AG04449 (cell line): ENCODE measurements at regions not wholly inside any gene's neighbourhood (a gene's known extent, or its start where the extent isn't known, plus 50 kb on each side); places are given as distances from the start of the nearest gene placed in this dataset.
"Not testable (repeated sequence)": the region's sequence is repeated elsewhere in the genome, so short reads cannot be mapped to it uniquely, and the experiment has no call there.

Experiments used
- CTCF ChIA-PET: fragments of 350-600 bp; formaldehyde crosslinking; extraction: SDS; loops from one replicate; lab custom pipeline; 2021; ENCODE audit warnings: antibody characterized with exemption; lab: Yijun Ruan, JAX
- POLR2A ChIA-PET: fragments of 400-600, 350-600 bp; formaldehyde crosslinking; extraction: SDS; loops from one replicate; lab custom pipeline; 2020; ENCODE audit warnings: antibody characterized with exemption, inconsistent platforms; lab: Yijun Ruan, JAX
- DNase-seq: peaks from one replicate; pipeline ENCODE4 v3.0.0-alpha.2; 2010; ENCODE audit warnings: low read depth, low spot score
- H3K4me3 ChIP-seq: 2 replicates; pipeline ENCODE4 v1.5.1; 2011; ENCODE audit warnings: low read depth, mild to moderate bottlenecking, control low read depth, low read length
- TF ChIP-seq, protein P1 (sequence below): IDR thresholded peaks from one replicate; pipeline ENCODE4 v1.5.1; 2011; ENCODE audit warnings: mild to moderate bottlenecking, moderate library complexity, low read length, control low read depth, inconsistent platforms; ENCODE audit not compliant: insufficient read depth; ENCODE audit errors: missing control alignments

DNA sequence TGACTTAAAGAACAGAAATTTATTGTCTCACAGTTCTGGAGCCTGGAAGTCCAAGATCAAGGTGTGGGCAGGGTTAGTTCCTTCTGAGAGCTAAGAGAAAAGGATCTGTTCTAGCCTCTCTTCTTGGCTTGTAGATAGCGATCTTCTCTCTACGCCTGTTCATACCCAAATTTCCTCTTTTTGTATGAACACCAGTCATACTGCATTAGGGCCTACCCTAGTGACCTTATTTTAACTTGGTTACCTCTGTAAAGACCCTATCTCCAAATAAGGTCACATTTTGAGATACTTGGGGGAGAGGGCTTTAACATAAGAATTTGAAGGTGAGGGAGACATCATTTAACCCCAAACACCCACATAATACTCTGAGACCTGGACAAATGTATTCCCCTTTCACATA lies 55.6 kb upstream of the SPP1 start:
- POLR2A ChIA-PET: no interaction called here
- DNase-seq: no peak
- TF ChIP-seq, protein P1, sequence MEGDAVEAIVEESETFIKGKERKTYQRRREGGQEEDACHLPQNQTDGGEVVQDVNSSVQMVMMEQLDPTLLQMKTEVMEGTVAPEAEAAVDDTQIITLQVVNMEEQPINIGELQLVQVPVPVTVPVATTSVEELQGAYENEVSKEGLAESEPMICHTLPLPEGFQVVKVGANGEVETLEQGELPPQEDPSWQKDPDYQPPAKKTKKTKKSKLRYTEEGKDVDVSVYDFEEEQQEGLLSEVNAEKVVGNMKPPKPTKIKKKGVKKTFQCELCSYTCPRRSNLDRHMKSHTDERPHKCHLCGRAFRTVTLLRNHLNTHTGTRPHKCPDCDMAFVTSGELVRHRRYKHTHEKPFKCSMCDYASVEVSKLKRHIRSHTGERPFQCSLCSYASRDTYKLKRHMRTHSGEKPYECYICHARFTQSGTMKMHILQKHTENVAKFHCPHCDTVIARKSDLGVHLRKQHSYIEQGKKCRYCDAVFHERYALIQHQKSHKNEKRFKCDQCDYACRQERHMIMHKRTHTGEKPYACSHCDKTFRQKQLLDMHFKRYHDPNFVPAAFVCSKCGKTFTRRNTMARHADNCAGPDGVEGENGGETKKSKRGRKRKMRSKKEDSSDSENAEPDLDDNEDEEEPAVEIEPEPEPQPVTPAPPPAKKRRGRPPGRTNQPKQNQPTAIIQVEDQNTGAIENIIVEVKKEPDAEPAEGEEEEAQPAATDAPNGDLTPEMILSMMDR: no peak
- H3K4me3 ChIP-seq: no peak overlapping the region
- CTCF ChIA-PET: no interaction called here

DNA sequence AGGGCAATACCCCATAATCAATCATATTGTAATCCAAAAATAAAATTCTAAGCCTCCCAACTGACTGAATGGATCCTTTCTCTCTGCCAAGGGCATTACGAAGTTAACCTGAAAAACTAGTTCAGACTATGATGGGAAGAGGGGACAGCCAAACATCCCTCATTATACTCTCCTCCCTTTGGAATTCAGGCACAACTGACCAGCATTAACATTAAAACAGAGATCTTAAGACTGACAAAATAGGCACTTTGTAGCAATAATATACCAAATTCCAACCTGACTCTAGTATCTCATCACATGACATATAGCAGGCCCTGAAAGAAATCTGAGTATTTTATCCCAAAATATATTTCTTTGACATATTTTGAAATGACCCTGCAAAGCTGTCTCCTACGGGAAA lies 55.0 kb upstream of the SPP1 start:
- POLR2A ChIA-PET: no interaction called here
- H3K4me3 ChIP-seq: no peak overlapping the region
- CTCF ChIA-PET: interaction anchor here (1.3 kb wide), 1 partner anchor 54 kb away, joined by 3 read pairs; no protein-coding TSS in a partner anchor
- no peak for DNase-seq
- TF ChIP-seq, protein P1: no peak

DNA sequence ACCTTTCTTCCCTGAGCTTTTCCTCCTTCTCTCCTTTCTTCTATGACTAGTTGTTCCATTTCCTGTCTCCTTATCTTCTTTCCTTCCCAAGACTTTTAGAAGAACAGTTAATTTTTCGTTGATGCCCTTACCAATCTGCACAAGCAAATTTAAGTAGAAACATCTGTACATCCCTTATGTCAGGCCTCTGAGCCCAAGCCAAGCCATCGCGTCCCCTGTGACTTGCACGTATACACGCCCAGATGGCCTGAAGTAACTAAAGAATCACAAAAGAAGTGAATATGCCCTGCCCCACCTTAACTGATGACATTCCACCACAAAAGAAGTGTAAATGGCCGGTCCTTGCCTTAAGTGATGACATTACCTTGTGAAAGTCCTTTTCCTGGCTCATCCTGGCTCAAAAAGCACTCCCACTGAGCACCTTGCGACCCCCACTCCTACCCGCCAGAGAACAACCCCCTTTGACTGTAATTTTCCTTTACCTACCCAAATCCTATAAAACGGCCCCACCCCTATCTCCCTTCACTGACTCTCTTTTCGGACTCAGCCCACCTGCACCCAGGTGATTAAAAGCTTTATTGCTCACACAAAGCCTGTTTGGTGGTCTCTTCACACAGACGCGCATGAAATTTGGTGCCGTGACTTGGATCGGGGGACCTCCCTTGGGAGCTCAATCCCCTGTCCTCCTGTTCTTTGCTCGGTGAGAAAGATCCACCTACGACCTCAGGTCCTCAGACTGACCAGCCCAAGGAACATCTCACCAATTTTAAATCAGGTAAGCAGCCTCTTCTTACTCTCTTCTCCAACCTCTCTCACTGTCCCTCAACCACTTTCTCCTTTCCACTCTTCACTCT lies 53.7 kb upstream of the SPP1 start:
- CTCF ChIA-PET: interaction anchor here (1.3 kb wide), 1 partner anchor 52 kb away, joined by 3 read pairs; no protein-coding TSS in a partner anchor
- DNase-seq, POLR2A ChIA-PET, H3K4me3 ChIP-seq: not testable (repeated sequence)

DNA sequence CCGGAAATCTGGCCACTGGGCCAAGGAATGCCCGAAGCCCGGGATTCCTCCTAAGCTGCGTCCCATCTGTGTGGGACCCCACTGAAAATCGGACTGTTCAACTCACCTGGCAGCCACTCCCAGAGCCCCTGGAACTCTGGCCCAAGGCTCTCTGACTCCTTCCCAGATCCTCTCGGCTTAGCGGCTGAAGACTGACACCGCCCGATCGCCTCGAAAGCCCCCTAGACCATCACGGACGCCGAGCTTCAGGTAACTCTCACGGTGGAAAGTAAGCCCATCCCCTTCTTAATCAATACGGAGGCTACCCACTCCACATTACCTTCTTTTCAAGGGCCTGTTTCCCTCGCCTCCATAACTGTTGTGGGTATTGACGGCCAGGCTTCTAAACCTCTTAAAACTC lies 51.4 kb upstream of the SPP1 start:
- DNase-seq, CTCF ChIA-PET, POLR2A ChIA-PET, H3K4me3 ChIP-seq: not testable (repeated sequence)
